ENCODE measurements at regions not wholly inside any gene's neighbourhood (a gene's known extent, or its start where the extent isn't known, plus 50 kb on each side); places are given as distances from the start of the nearest gene placed in this dataset.

- Histone ChIP-seq H3K27me3 (ENCODE audit: control insufficient read depth in 1 of 2, insufficient read depth in 1 of 2, low read length in 2 of 2) (peaks cover 0 to 5% of the 10 kb centered on the region in 2 experiments), H4K91ac (ENCODE audit: low read length) (no peak overlapping the region), H3K4me3 (ENCODE audit: insufficient read depth in 1 of 2, low read depth in 1 of 2, low read length in 2 of 2) (no peak overlapping the region), H3K23ac (ENCODE audit: low read length in 2 of 2) (no peak overlapping the region), H2BK120ac (ENCODE audit: low read depth, low read length) (no peak overlapping the region), H3K36me3 (ENCODE audit: control insufficient read depth in 1 of 2, insufficient read depth in 2 of 2, low read depth in 1 of 2, low read length in 2 of 2) (no peaks in the 10 kb centered on the region), H3K79me1 (replicated peaks; ENCODE audit: low read length, poor library complexity, severe bottlenecking) (no peaks in the 10 kb centered on the region), H3K4me1 (ENCODE audit: control insufficient read depth, insufficient read depth, low read depth, low read length) (no peaks in the 10 kb centered on the region), H3K4me2 (ENCODE audit: low read length, poor library complexity, severe bottlenecking) (no peak overlapping the region), H3K14ac (ENCODE audit: low read length in 2 of 2) (no peak overlapping the region), H2BK12ac (ENCODE audit: low read length in 2 of 2) (no peak overlapping the region), H3K4ac (ENCODE audit: low read depth in 1 of 2, low read length in 2 of 2) (no peak overlapping the region), H3K27ac (ENCODE audit: low read length, poor library complexity, severe bottlenecking) (no peak overlapping the region), H2BK15ac (ENCODE audit: low read depth, poor library complexity, severe bottlenecking) (no peak overlapping the region), H2AFZ (ENCODE audit: low read depth, low read length) (no peak overlapping the region), H4K8ac (ENCODE audit: low read length) (no peak overlapping the region), H2BK5ac (ENCODE audit: low read depth, low read length, poor library complexity, severe bottlenecking) (no peak overlapping the region), H2AK5ac (ENCODE audit: low read length, severe bottlenecking) (no peak overlapping the region), H3K18ac (ENCODE audit: low read depth in 1 of 2, low read length in 2 of 2) (no peak overlapping the region), H3K9ac (ENCODE audit: low read length) (no peak overlapping the region), H3K9me3 (ENCODE audit: control insufficient read depth, low read length) (peaks cover 4% of the 10 kb centered on the region)
- WGBS = 68% methylated on average over 2 of the region's 4 CpGs
- DNase-seq = no peak
Observed at GRCh38 chr12:23221066-23221465, 596.1 kb downstream of the ETNK1 start.

GRCh38 chr12:23221926-23222325 is 597.0 kb downstream of the ETNK1 start:
- H2BK120ac ChIP-seq (ENCODE audit: low read depth, low read length) = no peak overlapping the region
- H3K4me2 ChIP-seq (ENCODE audit: low read length, poor library complexity, severe bottlenecking) = no peak overlapping the region
- peaks cover 3% of the 10 kb centered on the region for H3K9me3 ChIP-seq (ENCODE audit: control insufficient read depth, low read length)
- H4K8ac ChIP-seq (ENCODE audit: low read length) = no peak overlapping the region
- no peak overlapping the region for H2BK15ac ChIP-seq (ENCODE audit: low read depth, poor library complexity, severe bottlenecking)
- H3K36me3 ChIP-seq (ENCODE audit: control insufficient read depth in 1 of 2, insufficient read depth in 2 of 2, low read depth in 1 of 2, low read length in 2 of 2) = no peaks in the 10 kb centered on the region
- H4K91ac ChIP-seq (ENCODE audit: low read length) = no peak overlapping the region
- H2AK5ac ChIP-seq (ENCODE audit: low read length, severe bottlenecking) = no peak overlapping the region
- H2BK5ac ChIP-seq (ENCODE audit: low read depth, low read length, poor library complexity, severe bottlenecking) = no peak overlapping the region
- no peak overlapping the region for H3K4me3 ChIP-seq (ENCODE audit: insufficient read depth in 1 of 2, low read depth in 1 of 2, low read length in 2 of 2)
- H3K14ac ChIP-seq (ENCODE audit: low read length in 2 of 2) = no peak overlapping the region
- no peak overlapping the region for H3K18ac ChIP-seq (ENCODE audit: low read depth in 1 of 2, low read length in 2 of 2)
- peaks cover 0 to 5% of the 10 kb centered on the region in 2 experiments for H3K27me3 ChIP-seq (ENCODE audit: control insufficient read depth in 1 of 2, insufficient read depth in 1 of 2, low read length in 2 of 2)
- H3K9ac ChIP-seq (ENCODE audit: low read length) = no peak overlapping the region
- no peak for DNase-seq
- no peaks in the 10 kb centered on the region for H3K4me1 ChIP-seq (ENCODE audit: control insufficient read depth, insufficient read depth, low read depth, low read length)
- no peak overlapping the region for H2BK12ac ChIP-seq (ENCODE audit: low read length in 2 of 2)
- WGBS = 67% methylated on average over 1 of the region's 1 CpG
- H2AFZ ChIP-seq (ENCODE audit: low read depth, low read length) = no peak overlapping the region
- no peak overlapping the region for H3K27ac ChIP-seq (ENCODE audit: low read length, poor library complexity, severe bottlenecking)
- no peak overlapping the region for H3K23ac ChIP-seq (ENCODE audit: low read length in 2 of 2)
- no peak overlapping the region for H3K4ac ChIP-seq (ENCODE audit: low read depth in 1 of 2, low read length in 2 of 2)
- H3K79me1 ChIP-seq (replicated peaks; ENCODE audit: low read length, poor library complexity, severe bottlenecking) = no peaks in the 10 kb centered on the region

GRCh38 chr12:23222801-23223200 is 597.8 kb downstream of the ETNK1 start:
- Histone ChIP-seq H2AFZ (ENCODE audit: low read depth, low read length) (no peak overlapping the region), H2AK5ac (ENCODE audit: low read length, severe bottlenecking) (no peak overlapping the region), H4K8ac (ENCODE audit: low read length) (no peak overlapping the region), H3K4me1 (ENCODE audit: control insufficient read depth, insufficient read depth, low read depth, low read length) (no peaks in the 10 kb centered on the region), H3K4ac (ENCODE audit: low read depth in 1 of 2, low read length in 2 of 2) (no peak overlapping the region), H3K36me3 (ENCODE audit: control insufficient read depth in 1 of 2, insufficient read depth in 2 of 2, low read depth in 1 of 2, low read length in 2 of 2) (no peaks in the 10 kb centered on the region), H2BK12ac (ENCODE audit: low read length in 2 of 2) (no peak overlapping the region), H2BK120ac (ENCODE audit: low read depth, low read length) (no peak overlapping the region), H3K9me3 (ENCODE audit: control insufficient read depth, low read length) (peaks cover 3% of the 10 kb centered on the region), H2BK15ac (ENCODE audit: low read depth, poor library complexity, severe bottlenecking) (no peak overlapping the region), H3K79me1 (replicated peaks; ENCODE audit: low read length, poor library complexity, severe bottlenecking) (no peaks in the 10 kb centered on the region), H2BK5ac (ENCODE audit: low read depth, low read length, poor library complexity, severe bottlenecking) (no peak overlapping the region), H3K4me3 (ENCODE audit: insufficient read depth in 1 of 2, low read depth in 1 of 2, low read length in 2 of 2) (no peak overlapping the region), H3K23ac (ENCODE audit: low read length in 2 of 2) (no peak overlapping the region), H3K18ac (ENCODE audit: low read depth in 1 of 2, low read length in 2 of 2) (no peak overlapping the region), H3K4me2 (ENCODE audit: low read length, poor library complexity, severe bottlenecking) (no peak overlapping the region), H3K27ac (ENCODE audit: low read length, poor library complexity, severe bottlenecking) (no peak overlapping the region), H4K91ac (ENCODE audit: low read length) (no peak overlapping the region), H3K27me3 (ENCODE audit: control insufficient read depth in 1 of 2, insufficient read depth in 1 of 2, low read length in 2 of 2) (peaks cover 0 to 5% of the 10 kb centered on the region in 2 experiments), H3K14ac (ENCODE audit: low read length in 2 of 2) (no peak overlapping the region), H3K9ac (ENCODE audit: low read length) (no peak overlapping the region)
- 96% methylated on average over 3 of the region's 3 CpGs for WGBS
- no peak for DNase-seq

- no peak overlapping the region for H3K9ac ChIP-seq (ENCODE audit: low read length)
- H3K27me3 ChIP-seq (ENCODE audit: control insufficient read depth in 1 of 2, insufficient read depth in 1 of 2, low read length in 2 of 2) = no peaks in the 10 kb centered on the region
- H2BK15ac ChIP-seq (ENCODE audit: low read depth, poor library complexity, severe bottlenecking) = no peak overlapping the region
- no peak overlapping the region for H3K18ac ChIP-seq (ENCODE audit: low read depth in 1 of 2, low read length in 2 of 2)
- no peak overlapping the region for H2AK5ac ChIP-seq (ENCODE audit: low read length, severe bottlenecking)
- H3K9me3 ChIP-seq (ENCODE audit: control insufficient read depth, low read length) = peaks cover 3% of the 10 kb centered on the region
- H4K91ac ChIP-seq (ENCODE audit: low read length) = no peak overlapping the region
- no peak overlapping the region for H3K27ac ChIP-seq (ENCODE audit: low read length, poor library complexity, severe bottlenecking)
- H4K8ac ChIP-seq (ENCODE audit: low read length) = no peak overlapping the region
- no CpG with 5 or more reads among the region's 2 CpGs for WGBS
- no peak overlapping the region for H3K4me2 ChIP-seq (ENCODE audit: low read length, poor library complexity, severe bottlenecking)
- H3K79me1 ChIP-seq (replicated peaks; ENCODE audit: low read length, poor library complexity, severe bottlenecking) = no peaks in the 10 kb centered on the region
- no peaks in the 10 kb centered on the region for H3K36me3 ChIP-seq (ENCODE audit: control insufficient read depth in 1 of 2, insufficient read depth in 2 of 2, low read depth in 1 of 2, low read length in 2 of 2)
- no peak overlapping the region for H2BK5ac ChIP-seq (ENCODE audit: low read depth, low read length, poor library complexity, severe bottlenecking)
- no peak for DNase-seq
- no peak overlapping the region for H2BK120ac ChIP-seq (ENCODE audit: low read depth, low read length)
- H3K14ac ChIP-seq (ENCODE audit: low read length in 2 of 2) = no peak overlapping the region
- no peak overlapping the region for H2BK12ac ChIP-seq (ENCODE audit: low read length in 2 of 2)
- H3K4me1 ChIP-seq (ENCODE audit: control insufficient read depth, insufficient read depth, low read depth, low read length) = no peaks in the 10 kb centered on the region
- no peak overlapping the region for H2AFZ ChIP-seq (ENCODE audit: low read depth, low read length)
- no peak overlapping the region for H3K4ac ChIP-seq (ENCODE audit: low read depth in 1 of 2, low read length in 2 of 2)
- H3K4me3 ChIP-seq (ENCODE audit: insufficient read depth in 1 of 2, low read depth in 1 of 2, low read length in 2 of 2) = no peak overlapping the region
- H3K23ac ChIP-seq (ENCODE audit: low read length in 2 of 2) = no peak overlapping the region
Observed at GRCh38 chr12:23228101-23228500, 603.1 kb downstream of the ETNK1 start.

All from mesenchymal stem cell (in vitro differentiated cells and primary cell).